ENCODE measurements at regions not wholly inside any gene's neighbourhood (a gene's known extent, or its start where the extent isn't known, plus 50 kb on each side); places are given as distances from the start of the nearest gene placed in this dataset.

- no peak for TF ChIP-seq EMX1 (CRISPR knock-in tag; IDR thresholded peaks at IDR 0.05)
- TF ChIP-seq KAT7 (CRISPR knock-in tag; IDR thresholded peaks at IDR 0.05; ENCODE audit: borderline replicate concordance): no peak
- TF ChIP-seq ZNF396 (CRISPR knock-in tag; IDR thresholded peaks at IDR 0.05; ENCODE audit: borderline replicate concordance): no peak
- no peak for TF ChIP-seq MYBL2 (CRISPR knock-in tag; IDR thresholded peaks at IDR 0.05)
- no peak for TF ChIP-seq ATF1 (CRISPR knock-in tag; IDR thresholded peaks at IDR 0.05)
- no peak for TF ChIP-seq USF2 (CRISPR knock-in tag; IDR thresholded peaks at IDR 0.05)
- no peak for TF ChIP-seq ATF6 (CRISPR knock-in tag; IDR thresholded peaks at IDR 0.05)
- no peak for TF ChIP-seq MAX (CRISPR knock-in tag; IDR thresholded peaks at IDR 0.05)
Observed at GRCh38 chr2:107336526-107336925, 450.6 kb upstream of the ST6GAL2 start (continued).

GRCh38 chr2:107337209-107337898 lies 451.4 kb upstream of the ST6GAL2 start:
- Mint-ChIP-seq H3K4me1 (peaks cover 9% of the 10 kb centered on the region), H3K36me3 (no peaks in the 10 kb centered on the region), H3K27me3 (ENCODE audit: low read depth) (no peaks in the 10 kb centered on the region), H3K4me3 (no peak overlapping the region), H3K27ac (no peak overlapping the region), H3K9me3 (peaks cover 17% of the 10 kb centered on the region)
- POLR2A ChIA-PET: no interaction called here
- ATAC-seq (no peak), DNase-seq (ENCODE audit: low spot score) (no peak)
- CTCF ChIA-PET: interaction anchor here (1.1 kb wide), 1 partner anchor 450 kb away, joined by 3 read pairs; no protein-coding TSS in a partner anchor
- TF ChIP-seq MAX (CRISPR knock-in tag; IDR thresholded peaks at IDR 0.05): no peak
- no peak for TF ChIP-seq ZSCAN18 (CRISPR knock-in tag; IDR thresholded peaks at IDR 0.05)
- TF ChIP-seq JUN (CRISPR knock-in tag; IDR thresholded peaks at IDR 0.05): no peak
- TF ChIP-seq HMGXB4 (CRISPR knock-in tag; IDR thresholded peaks at IDR 0.05): no peak
- TF ChIP-seq GRHL2 (CRISPR knock-in tag; IDR thresholded peaks at IDR 0.05; ENCODE audit: insufficient replicate concordance, severe bottlenecking): no peak
- TF ChIP-seq STAT6 (CRISPR knock-in tag; conservative IDR thresholded peaks at IDR 0.05; ENCODE audit: low read depth): no peak
- no peak for TF ChIP-seq IRF2 (CRISPR knock-in tag; IDR thresholded peaks at IDR 0.05; ENCODE audit: borderline replicate concordance, low read depth)
- no peak for TF ChIP-seq OVOL2 (CRISPR knock-in tag; IDR thresholded peaks at IDR 0.05; ENCODE audit: borderline replicate concordance)
- TF ChIP-seq FOXK1 (CRISPR knock-in tag; IDR thresholded peaks at IDR 0.05): no peak
- TF ChIP-seq PREB (CRISPR knock-in tag; IDR thresholded peaks at IDR 0.05; ENCODE audit: borderline replicate concordance): no peak
- no peak for TF ChIP-seq TEAD1 (CRISPR knock-in tag; IDR thresholded peaks at IDR 0.05)
- TF ChIP-seq SMAD4 (CRISPR knock-in tag; IDR thresholded peaks at IDR 0.05): no peak
- no peak for TF ChIP-seq HMGA2 (CRISPR knock-in tag; IDR thresholded peaks at IDR 0.05)
- no peak for TF ChIP-seq ZNF281 (CRISPR knock-in tag; IDR thresholded peaks at IDR 0.05)
- TF ChIP-seq NFATC4 (CRISPR knock-in tag; IDR thresholded peaks at IDR 0.05): no peak
- no peak for TF ChIP-seq JAZF1 (CRISPR knock-in tag; IDR thresholded peaks at IDR 0.05)
